ENCODE measurements at regions not wholly inside any gene's neighbourhood (a gene's known extent, or its start where the extent isn't known, plus 50 kb on each side); places are given as distances from the start of the nearest gene placed in this dataset.
"Not testable (repeated sequence)": the region's sequence is repeated elsewhere in the genome, so short reads cannot be mapped to it uniquely, and the experiment has no call there.

GRCh38 chr20:55937283-55937682 lies 68.0 kb downstream of the CBLN4 start:
- no peak for DNase-seq

DNA sequence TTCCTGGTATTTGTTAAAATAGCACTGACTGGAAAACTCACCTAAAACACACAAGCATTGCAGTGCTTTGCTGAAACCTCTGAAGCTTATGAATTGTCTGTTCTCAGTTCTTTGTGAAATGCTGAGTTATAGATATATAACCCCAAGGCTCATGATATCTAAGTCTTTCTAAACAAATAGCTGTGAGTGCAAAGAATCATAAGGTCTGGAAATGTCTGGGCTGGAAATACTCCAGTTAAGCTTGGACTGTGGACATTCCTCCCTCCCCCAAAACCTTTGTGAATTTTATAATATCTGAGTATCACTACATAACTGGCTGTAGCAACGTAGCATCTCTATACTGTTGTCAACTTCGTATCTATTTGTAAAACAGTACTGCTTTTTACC lies 69.1 kb downstream of the CBLN4 start:
- no peak for DNase-seq

GRCh38 chr20:55935448-55936208 lies 69.7 kb downstream of the CBLN4 start:
- no peak for DNase-seq

- no peak for DNase-seq
These were observed 71.2 kb downstream of the CBLN4 start for GRCh38 chr20:55934146-55934545.

DNA sequence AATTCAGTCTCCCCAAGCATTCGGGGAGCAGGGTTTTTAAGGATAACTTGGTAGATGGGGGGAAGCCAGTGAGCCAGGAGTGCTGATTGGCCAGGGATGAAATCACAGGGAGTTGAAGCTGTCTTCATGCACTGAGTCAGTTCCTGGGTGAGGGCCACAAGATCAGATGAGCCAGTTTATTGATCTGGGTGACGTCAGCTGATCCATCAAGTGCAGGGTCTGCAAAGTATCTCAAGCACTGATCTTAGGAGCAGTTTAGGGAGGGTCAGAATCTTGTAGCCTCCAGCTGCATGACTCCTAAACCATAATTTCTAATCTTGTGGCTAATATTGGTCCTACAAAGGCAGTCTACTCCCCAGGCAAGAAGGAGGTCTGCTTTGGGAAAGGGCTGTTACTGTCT lies 74.4 kb downstream of the CBLN4 start:
- not testable (repeated sequence) for DNase-seq

GRCh38 chr20:55928266-55928665 lies 77.1 kb downstream of the CBLN4 start:
- DNase-seq = no peak

GRCh38 chr20:55919956-55920355 lies 85.4 kb downstream of the CBLN4 start:
- DNase-seq = no peak

DNA sequence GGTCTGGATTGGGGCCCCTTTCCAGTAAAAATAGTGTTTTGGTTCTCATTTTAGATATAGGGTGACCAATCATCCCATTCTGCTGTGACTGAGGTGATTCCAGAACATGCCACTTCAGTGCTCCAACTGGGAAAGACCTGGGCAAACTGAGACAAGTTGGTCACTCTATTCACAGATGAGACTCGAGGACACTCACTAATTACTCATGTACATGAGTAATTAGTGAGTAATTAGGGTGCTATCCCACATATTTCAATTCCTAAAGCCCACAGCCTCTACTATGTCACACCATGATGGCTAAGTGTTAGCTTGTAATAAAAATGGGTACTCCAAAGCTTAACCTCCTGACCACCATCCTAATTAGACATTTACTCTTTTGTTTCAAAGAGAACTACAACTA lies 86.0 kb downstream of the CBLN4 start:
- DNase-seq = no peak

DNA sequence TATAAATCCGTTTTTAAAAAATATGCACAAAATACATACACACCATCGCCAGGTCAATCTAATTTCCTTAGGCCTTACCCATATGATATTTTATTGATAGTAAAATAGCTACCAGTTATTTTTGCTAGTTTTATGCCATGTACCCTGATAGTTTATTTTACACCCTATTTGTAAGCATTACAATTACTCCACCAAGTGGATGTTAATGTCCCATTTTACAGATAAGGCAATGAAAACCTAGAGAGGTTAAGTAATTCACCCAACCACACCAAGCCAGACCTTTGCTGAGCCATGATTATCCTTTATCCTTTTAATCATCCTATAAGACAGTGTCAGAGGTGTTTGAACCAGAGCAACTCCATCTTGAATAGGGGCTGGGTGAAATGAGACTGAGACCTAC lies 86.8 kb downstream of the CBLN4 start:
- DNase-seq = no peak

GRCh38 chr20:55893031-55893430 lies 112.3 kb downstream of the CBLN4 start:
- no peak for DNase-seq

- no peak for DNase-seq
These were observed 116.6 kb downstream of the CBLN4 start for GRCh38 chr20:55888685-55889084.

- DNase-seq = no peak
These were observed 122.4 kb downstream of the CBLN4 start for GRCh38 chr20:55882910-55883309.

- no peak for DNase-seq
These were observed 123.0 kb downstream of the CBLN4 start for GRCh38 chr20:55882286-55882685.

DNA sequence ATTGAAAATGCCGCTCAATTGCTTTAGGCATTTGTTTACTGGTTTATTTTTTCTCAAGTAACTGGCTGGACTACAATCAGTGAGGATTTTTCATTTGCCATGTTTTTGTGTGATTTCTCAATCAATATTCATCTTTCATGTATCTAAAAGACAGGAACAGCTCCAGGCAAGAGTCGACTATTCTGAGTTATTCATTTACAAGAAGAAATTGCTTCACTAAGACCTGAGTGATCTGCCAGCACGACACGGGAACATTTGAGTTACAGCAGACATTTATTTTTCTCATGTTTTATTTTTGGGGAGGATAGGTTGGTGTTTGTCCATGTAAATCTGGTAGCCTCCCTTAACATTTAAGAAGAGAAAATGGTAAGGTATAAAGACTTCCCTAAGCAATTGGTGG lies 124.1 kb downstream of the CBLN4 start:
- DNase-seq = no peak

DNA sequence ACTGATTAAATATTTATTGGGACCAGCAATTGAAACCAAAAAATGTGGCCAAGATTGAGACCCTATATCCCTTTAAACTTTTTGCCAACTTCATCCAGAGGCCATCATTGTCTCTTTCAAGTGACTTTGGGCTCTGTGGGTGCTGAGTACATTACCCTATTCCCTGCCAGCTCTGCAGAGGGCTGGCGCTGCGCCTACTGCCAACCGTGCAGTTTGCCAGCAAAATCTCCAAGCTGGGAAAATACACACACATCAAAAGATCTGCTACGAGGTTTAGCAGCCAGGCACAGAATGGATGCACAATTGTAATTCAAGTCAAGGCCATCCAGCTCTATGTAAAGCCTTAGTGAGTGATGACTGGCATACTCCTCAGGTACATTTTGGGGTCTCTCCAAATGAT lies 125.0 kb downstream of the CBLN4 start:
- no peak for DNase-seq

- no peak for DNase-seq
These were observed 150.3 kb downstream of the CBLN4 start for GRCh38 chr20:55855052-55855451.

DNA sequence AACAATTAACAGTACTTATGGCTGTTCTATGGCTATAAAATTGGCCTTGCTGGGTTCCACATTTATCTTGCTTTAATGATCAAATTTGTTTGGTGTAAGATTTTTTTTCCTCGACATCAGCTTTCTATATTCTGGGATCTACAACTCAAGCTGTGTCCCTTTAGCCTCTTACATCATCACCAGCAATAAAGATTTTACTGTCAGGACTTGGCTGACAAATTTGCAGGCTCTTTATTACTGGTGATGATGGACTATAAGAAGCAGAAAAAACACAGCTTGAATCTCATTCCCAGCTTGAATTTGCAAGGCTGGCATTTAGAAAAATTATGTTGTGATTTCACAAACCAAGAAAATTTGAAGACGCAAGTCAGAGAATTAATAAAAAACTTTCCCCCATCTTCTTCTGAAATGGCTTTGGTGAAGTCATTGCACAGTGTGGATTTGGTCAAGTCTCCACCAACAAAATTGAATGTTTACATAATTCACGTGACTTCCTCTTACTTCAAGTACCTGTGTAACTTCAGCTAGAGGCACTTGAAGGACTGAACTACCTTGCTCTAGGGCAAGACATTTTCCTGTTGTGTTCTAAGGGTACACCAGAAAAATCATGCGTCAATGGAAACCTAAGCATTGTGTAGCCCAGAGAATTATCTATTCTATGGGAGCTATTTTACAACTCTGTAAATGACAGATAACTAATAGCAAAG lies 175.0 kb downstream of the CBLN4 start:
- DNase-seq = no peak

DNA sequence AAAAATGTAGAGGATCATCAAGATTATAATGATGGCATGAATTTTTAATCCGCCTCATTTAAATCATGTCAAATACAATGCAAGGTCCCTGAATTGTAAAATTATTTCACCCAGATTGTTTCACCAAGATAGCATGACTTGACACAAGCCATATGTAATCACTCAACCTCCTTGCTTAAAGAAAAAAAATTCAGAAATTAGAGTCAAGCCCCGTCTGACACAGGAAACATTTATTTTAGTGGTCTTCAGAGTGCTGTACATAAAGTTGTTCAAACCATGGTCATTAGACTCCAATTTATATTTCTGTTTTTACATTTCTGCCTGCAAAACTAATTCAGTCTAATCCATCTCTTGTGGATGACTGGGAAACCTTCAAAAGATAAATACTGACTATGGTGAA lies 200.2 kb downstream of the CBLN4 start:
- no peak for DNase-seq

- DNase-seq = no peak
These were observed 204.6 kb downstream of the CBLN4 start for GRCh38 chr20:55800552-55801245.

DNA sequence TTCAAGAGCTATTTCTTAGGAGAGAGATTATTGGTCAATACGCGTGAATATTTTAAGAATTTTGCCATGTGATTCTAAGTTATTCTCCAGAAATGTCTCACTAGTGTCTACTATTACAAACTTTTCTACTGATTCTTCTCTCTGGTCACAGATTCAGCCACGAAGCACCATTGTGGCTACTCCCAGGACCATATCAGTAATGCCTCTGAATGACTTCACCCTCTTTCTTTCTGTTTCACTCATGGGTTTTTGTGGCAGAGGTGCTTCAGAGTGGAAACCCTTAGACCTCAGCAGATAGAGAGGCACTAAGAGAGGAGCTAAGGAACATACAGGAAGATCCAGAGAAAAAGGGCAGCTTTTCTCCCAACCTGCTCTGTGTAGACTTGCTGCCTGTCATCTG lies 211.3 kb downstream of the CBLN4 start:
- no peak for DNase-seq

GRCh38 chr20:55792049-55792448 lies 213.3 kb downstream of the CBLN4 start:
- no peak for DNase-seq

GRCh38 chr20:55790178-55790577 lies 215.1 kb downstream of the CBLN4 start:
- DNase-seq = no peak

DNA sequence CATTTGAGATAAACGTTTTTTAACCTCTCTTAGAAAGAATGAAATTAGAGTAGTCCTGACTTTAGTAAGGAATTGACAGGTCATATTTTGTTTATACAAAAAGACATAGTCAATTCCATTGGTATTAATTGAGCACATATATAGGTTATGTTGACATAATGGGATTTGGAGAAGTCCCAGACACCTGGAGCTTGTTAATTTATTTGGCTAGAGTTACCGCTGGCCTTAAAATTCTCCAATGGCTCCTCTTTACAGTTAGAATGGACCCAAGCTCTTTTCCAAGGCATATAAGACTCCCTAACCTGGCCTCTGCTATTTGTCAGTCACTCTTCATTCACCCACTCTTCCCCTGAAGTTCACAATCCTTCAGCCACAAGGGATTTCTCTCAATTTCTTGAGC lies 221.3 kb downstream of the CBLN4 start:
- DNase-seq = no peak

GRCh38 chr20:55783381-55783780 lies 221.9 kb downstream of the CBLN4 start:
- no peak for DNase-seq
